D721Med (cell line): ENCODE measurements at regions not wholly inside any gene's neighbourhood (a gene's known extent, or its start where the extent isn't known, plus 50 kb on each side); places are given as distances from the start of the nearest gene placed in this dataset.

Source experiments
- DNase-seq: peaks from one replicate; pipeline ENCODE4 v3.0.0; 2011; ENCODE audit warnings: low spot score; ENCODE audit not compliant: insufficient read length
- FAIRE-seq: peaks from 2 replicates; lab custom pipeline; 2011; peaks lifted over from hg19 to GRCh38; lab: Jason Lieb, UNC
- TF ChIP-seq, protein P1 (sequence below): IDR thresholded peaks from 2 replicates; pipeline ENCODE4 v1.5.1; 2012; ENCODE audit warnings: mild to moderate bottlenecking, control low read depth; ENCODE audit not compliant: insufficient read depth; ENCODE audit errors: missing control alignments

DNA sequence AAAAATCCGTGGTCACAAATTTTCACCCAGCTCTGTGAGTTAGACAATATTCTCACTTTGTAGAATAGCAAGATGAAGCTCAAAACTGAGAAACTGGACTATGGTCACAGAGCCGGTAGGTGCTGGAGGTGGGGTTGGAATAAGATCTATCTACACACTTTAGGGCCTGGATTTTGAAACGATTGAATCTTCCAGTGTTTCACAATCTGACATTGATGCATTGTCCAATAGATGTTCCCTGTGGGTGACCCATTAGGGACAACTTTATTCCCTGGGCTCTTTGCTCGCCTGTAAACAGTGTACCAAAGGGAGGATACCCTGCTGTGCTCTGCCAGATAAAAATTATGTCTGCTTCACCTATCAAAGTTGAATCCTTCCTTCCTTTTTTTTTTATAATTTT is 145.4 kb upstream of the MPDZ start:
- FAIRE-seq, result no peak
- TF ChIP-seq, protein P1, sequence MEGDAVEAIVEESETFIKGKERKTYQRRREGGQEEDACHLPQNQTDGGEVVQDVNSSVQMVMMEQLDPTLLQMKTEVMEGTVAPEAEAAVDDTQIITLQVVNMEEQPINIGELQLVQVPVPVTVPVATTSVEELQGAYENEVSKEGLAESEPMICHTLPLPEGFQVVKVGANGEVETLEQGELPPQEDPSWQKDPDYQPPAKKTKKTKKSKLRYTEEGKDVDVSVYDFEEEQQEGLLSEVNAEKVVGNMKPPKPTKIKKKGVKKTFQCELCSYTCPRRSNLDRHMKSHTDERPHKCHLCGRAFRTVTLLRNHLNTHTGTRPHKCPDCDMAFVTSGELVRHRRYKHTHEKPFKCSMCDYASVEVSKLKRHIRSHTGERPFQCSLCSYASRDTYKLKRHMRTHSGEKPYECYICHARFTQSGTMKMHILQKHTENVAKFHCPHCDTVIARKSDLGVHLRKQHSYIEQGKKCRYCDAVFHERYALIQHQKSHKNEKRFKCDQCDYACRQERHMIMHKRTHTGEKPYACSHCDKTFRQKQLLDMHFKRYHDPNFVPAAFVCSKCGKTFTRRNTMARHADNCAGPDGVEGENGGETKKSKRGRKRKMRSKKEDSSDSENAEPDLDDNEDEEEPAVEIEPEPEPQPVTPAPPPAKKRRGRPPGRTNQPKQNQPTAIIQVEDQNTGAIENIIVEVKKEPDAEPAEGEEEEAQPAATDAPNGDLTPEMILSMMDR, result no peak
- DNase-seq, result no peak

DNA sequence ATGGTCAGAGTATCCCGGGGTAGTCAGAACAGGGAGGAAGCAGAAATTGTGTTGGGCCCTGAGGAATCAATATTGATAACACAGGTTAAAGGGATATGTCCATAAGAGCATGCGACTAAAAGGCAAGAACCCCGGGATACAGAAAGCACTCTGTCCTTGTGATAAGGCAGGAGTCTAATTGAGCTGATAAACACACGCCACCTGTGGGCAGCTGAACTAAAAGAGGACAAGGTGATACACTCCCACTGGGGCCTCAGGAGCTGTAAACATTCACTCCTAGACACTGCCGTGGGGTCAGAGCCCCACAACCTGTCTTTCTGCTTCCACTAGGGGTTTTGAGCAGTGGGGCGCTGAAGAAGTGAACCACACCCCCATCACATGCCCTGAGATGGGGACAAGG is 144.7 kb upstream of the MPDZ start:
- TF ChIP-seq, protein P1, result no peak
- DNase-seq (no peak), FAIRE-seq (no peak)

DNA sequence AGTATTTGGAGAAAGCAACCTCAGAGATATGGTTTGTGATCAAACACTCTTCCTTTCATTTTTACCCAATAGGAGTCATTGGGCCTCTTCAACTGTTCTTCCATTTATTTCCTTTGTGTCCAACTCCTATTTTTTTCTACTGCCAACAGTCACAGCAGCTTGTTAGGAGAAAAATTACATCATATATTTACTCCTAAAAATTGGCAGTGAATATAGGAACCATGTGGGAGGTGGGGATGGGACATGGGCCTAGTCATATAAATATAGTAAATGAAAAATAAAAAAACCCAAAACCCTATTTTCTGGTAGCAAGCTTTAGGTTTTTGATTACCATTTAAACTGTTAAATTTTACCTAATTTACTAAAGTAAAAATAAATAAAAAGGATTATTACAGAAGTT is 134.9 kb upstream of the MPDZ start:
- DNase-seq (no peak), FAIRE-seq (no peak)
- TF ChIP-seq, protein P1, result no peak

DNA sequence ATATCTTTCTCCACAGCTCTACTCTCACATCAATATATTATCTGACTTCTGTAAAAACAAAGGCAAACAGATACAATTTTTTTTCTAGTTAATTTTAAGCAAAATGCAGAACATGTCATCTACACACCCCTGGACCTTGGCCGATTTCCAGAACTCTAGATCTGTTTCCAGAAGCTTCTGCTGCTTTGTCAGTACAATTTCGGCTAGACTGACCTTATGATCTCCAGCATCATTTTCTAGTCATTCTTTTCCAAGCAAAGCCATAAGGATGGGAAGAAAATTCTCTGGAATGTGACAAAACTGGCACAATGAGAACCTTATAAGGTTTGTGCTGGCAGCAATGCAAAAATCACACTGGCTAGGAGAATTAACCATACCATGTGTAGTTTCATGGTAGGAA is 132.8 kb upstream of the MPDZ start:
- TF ChIP-seq, protein P1, result no peak
- FAIRE-seq (no peak), DNase-seq (no peak)

DNA sequence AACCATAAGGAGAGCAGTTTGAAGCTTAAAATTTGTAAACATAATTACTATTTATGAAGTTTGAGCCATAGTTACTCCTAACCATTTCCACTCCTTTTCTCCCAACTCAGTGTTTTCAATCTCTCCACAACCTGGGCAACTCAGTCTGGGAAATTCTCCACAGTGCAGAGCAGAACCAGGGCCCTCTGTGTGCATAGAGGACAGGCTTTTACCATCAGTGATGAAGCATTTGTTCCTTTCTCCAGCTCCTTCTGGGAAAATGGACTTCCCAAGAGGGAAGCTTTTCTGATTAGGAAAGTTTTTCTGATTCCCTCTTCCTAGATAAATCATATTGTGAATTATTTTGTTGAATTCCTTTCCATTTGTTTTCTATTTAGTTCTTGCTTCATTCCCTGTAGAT is 132.3 kb upstream of the MPDZ start:
- DNase-seq (no peak), FAIRE-seq (no peak)
- TF ChIP-seq, protein P1, result no peak

DNA sequence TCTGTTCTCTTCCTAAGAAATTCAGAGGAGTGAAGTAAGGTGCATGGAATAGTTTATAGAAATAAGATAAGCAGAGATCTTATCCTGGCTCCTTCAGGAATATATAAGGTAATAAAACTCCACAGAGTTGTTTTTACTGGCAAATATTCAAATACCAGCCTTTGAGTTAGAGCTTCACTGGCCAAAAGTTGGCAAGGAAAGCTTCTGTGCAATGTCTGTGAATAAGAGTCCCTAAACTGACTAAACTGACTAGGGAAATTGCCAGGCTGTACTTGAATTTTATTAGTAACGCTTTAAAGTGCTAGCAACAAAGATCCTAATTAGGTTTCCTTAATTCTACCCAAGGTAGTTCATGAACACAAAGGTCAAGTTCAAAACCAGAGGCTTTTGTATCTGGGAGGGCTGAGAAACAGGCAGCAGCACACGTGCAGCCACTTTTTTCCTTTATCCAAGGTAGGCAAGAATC is 131.1 kb upstream of the MPDZ start:
- DNase-seq, result no peak
- no peak for FAIRE-seq
- TF ChIP-seq, protein P1, result no peak

DNA sequence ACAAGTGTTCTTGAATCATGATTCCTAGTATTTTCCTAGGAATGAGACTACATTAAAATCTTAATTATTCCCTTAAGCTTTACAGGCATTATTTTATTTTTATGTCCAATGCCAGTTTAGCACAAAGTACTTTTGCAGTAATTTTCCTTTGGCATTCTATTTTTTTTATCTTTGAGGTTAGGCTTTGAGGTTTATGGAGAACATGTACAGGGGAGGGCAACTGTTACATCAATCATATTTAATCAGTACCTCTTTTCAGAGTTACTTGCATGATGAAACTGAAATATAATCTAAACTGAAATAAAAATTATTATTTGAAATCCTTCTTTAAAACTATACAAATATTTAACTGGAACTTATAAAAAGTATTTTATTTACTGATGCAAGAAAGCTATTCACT is 118.2 kb upstream of the MPDZ start:
- DNase-seq (no peak), FAIRE-seq (no peak)
- TF ChIP-seq, protein P1, result no peak
